ENCODE measurements at regions not wholly inside any gene's neighbourhood (a gene's known extent, or its start where the extent isn't known, plus 50 kb on each side); places are given as distances from the start of the nearest gene placed in this dataset.

DNA sequence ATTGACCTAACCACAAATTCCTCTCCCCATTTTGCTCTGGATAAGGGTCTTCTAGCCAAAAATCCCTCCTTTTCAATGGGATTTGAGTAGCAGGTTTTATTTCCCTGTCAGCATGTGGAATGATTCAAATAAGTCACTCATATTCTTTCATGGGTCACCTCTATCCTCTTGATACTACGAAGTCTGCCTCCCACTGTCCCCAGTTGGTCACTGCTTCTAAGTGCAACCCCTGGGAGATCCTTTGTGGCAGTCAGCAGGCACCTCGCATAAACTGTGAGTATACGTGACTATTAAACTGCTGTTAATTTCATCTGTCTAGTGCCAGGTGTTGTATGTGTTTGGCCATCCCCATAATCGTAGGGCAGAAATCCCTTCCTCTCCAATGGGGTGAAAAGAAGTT, 1667.9 kb upstream of the PCDH7 start:
- Histone ChIP-seq H3K27me3 (ENCODE audit: low read length) (no peaks in the 10 kb centered on the region), H4K20me1 (ENCODE audit: insufficient read depth, low read depth, low read length) (no peaks in the 10 kb centered on the region), H2AFZ (ENCODE audit: low read length) (no peak overlapping the region), H3K4me2 (ENCODE audit: low read depth, low read length, poor library complexity, severe bottlenecking) (no peak overlapping the region), H3K36me3 (ENCODE audit: insufficient read depth, low read length) (0 out of 2 replicates have a peak, but pooled peaks cover 2% of the 10 kb centered on the region), H3K27ac (ENCODE audit: low read length) (no peak overlapping the region), H3K9me3 (ENCODE audit: low read length) (peaks cover 21% of the 10 kb centered on the region), H3K4me1 (ENCODE audit: low read length) (no peaks in the 10 kb centered on the region), H3K79me2 (ENCODE audit: low read length) (no peaks in the 10 kb centered on the region), H3K9me2 (replicated peaks; ENCODE audit: insufficient read depth, low read length) (no peaks in the 10 kb centered on the region), H3K4me3 (ENCODE audit: low read length) (no peak overlapping the region), H3K9ac (ENCODE audit: low read length) (no peak overlapping the region)
- no peak for DNase-seq

DNA sequence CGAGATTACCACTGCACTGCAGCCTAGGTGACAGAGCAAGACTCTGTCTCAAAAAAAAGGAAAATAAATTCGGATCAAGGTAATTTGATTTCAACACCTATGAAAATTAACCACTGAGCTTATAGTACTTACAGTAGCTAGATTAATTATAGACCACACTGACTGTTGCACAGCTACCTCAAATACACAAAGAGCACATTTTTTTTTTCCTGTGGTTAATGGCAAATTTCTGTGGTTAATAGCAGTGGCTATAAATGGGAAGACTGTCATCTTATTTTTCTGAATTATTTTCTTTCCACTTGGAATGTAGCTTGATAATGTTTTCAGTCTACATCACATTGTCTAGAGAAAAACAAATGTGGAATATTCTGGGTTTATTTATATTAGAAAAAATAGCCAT, 1661.6 kb upstream of the PCDH7 start:
- Histone ChIP-seq H3K27me3 (ENCODE audit: low read length) (no peaks in the 10 kb centered on the region), H2AFZ (ENCODE audit: low read length) (no peak overlapping the region), H3K4me3 (ENCODE audit: low read length) (no peak overlapping the region), H3K36me3 (ENCODE audit: insufficient read depth, low read length) (0 out of 2 replicates have a peak, but pooled peaks cover 2% of the 10 kb centered on the region), H3K4me1 (ENCODE audit: low read length) (no peaks in the 10 kb centered on the region), H4K20me1 (ENCODE audit: insufficient read depth, low read depth, low read length) (no peaks in the 10 kb centered on the region), H3K79me2 (ENCODE audit: low read length) (no peaks in the 10 kb centered on the region), H3K9me3 (ENCODE audit: low read length) (peaks cover 15% of the 10 kb centered on the region), H3K4me2 (ENCODE audit: low read depth, low read length, poor library complexity, severe bottlenecking) (no peak overlapping the region), H3K27ac (ENCODE audit: low read length) (no peak overlapping the region), H3K9me2 (replicated peaks; ENCODE audit: insufficient read depth, low read length) (no peaks in the 10 kb centered on the region), H3K9ac (ENCODE audit: low read length) (no peak overlapping the region)
- DNase-seq, result no peak

DNA sequence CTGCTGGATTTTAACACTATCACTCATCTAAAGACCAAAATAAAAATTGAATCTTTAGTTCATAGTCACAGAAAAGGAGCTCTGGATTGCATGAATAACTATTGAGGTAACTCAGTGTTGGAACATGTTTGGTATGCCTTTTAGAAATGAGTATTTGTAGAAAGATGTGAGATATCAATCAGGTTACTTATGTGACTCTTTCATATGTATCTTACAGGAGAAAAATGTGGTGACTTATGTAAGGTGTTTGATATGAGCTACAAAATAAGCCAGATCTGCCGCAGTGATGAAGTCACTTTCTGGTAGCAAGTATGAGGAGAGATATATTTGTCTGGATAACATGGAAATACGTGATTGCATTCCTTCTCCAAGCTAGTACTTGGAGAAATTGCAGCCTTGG, 1653.3 kb upstream of the PCDH7 start:
- Histone ChIP-seq H3K27me3 (ENCODE audit: low read length) (no peaks in the 10 kb centered on the region), H3K4me3 (ENCODE audit: low read length) (no peak overlapping the region), H3K9me3 (ENCODE audit: low read length) (peaks cover 37% of the 10 kb centered on the region), H2AFZ (ENCODE audit: low read length) (no peak overlapping the region), H3K9me2 (replicated peaks; ENCODE audit: insufficient read depth, low read length) (no peaks in the 10 kb centered on the region), H3K36me3 (ENCODE audit: insufficient read depth, low read length) (no peaks in the 10 kb centered on the region), H4K20me1 (ENCODE audit: insufficient read depth, low read depth, low read length) (no peaks in the 10 kb centered on the region), H3K27ac (ENCODE audit: low read length) (no peak overlapping the region), H3K4me2 (ENCODE audit: low read depth, low read length, poor library complexity, severe bottlenecking) (no peak overlapping the region), H3K9ac (ENCODE audit: low read length) (no peak overlapping the region), H3K79me2 (ENCODE audit: low read length) (no peaks in the 10 kb centered on the region), H3K4me1 (ENCODE audit: low read length) (no peaks in the 10 kb centered on the region)
- DNase-seq, result no peak

DNA sequence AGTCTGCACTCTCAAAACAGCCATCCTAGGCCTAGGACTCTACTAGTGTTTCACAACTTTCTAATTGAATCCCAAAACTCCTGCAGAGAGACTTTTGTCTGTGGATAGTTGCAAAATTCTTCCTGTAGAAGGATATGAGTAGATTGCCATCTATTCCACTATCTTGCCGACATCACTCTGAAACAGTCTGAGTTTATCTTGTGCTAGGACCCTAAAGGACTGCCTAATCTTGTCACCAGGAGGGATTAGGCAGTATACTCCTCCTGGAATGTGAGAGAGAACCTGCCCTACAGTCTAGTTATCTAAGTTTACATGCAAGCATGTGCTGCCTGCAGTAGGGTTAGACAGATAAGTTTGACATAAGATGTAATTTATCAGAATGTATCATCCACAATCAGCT, 1646.6 kb upstream of the PCDH7 start:
- Histone ChIP-seq H3K9ac (ENCODE audit: low read length) (no peak overlapping the region), H3K4me2 (ENCODE audit: low read depth, low read length, poor library complexity, severe bottlenecking) (no peak overlapping the region), H3K4me1 (ENCODE audit: low read length) (no peaks in the 10 kb centered on the region), H3K36me3 (ENCODE audit: insufficient read depth, low read length) (no peaks in the 10 kb centered on the region), H2AFZ (ENCODE audit: low read length) (no peak overlapping the region), H3K27me3 (ENCODE audit: low read length) (no peaks in the 10 kb centered on the region), H3K9me2 (replicated peaks; ENCODE audit: insufficient read depth, low read length) (no peaks in the 10 kb centered on the region), H3K9me3 (ENCODE audit: low read length) (peaks cover 48% of the 10 kb centered on the region), H4K20me1 (ENCODE audit: insufficient read depth, low read depth, low read length) (no peaks in the 10 kb centered on the region), H3K79me2 (ENCODE audit: low read length) (no peaks in the 10 kb centered on the region), H3K27ac (ENCODE audit: low read length) (no peak overlapping the region), H3K4me3 (ENCODE audit: low read length) (no peak overlapping the region)
- no peak for DNase-seq

DNA sequence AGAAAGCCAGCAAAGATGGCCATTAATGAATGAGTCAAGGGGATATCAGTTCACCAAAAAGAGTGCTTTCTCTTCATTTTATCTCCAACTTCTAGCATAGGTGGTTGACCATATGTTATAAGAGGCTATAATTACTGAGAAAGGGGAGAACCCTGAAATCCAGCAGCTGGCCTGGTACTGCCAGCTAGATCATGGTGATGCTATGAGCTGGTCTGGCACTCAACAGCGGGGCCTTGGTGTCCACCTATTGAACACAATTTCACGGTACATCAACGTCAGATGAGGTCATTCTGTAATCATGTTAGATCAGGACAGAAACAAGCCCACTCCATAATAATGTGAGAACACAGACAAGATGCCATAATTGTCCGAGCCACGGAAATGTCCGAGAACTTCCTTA, 1644.8 kb upstream of the PCDH7 start:
- H4K20me1 ChIP-seq (ENCODE audit: insufficient read depth, low read depth, low read length), result no peaks in the 10 kb centered on the region
- no peak overlapping the region for H2AFZ ChIP-seq (ENCODE audit: low read length)
- H3K27ac ChIP-seq (ENCODE audit: low read length), result no peak overlapping the region
- peaks cover 40% of the 10 kb centered on the region for H3K9me3 ChIP-seq (ENCODE audit: low read length)
- no peaks in the 10 kb centered on the region for H3K4me1 ChIP-seq (ENCODE audit: low read length)
- no peaks in the 10 kb centered on the region for H3K36me3 ChIP-seq (ENCODE audit: insufficient read depth, low read length)
- no peak for DNase-seq
- H3K79me2 ChIP-seq (ENCODE audit: low read length), result no peaks in the 10 kb centered on the region
- H3K9me2 ChIP-seq (replicated peaks; ENCODE audit: insufficient read depth, low read length), result no peaks in the 10 kb centered on the region
- H3K4me2 ChIP-seq (ENCODE audit: low read depth, low read length, poor library complexity, severe bottlenecking), result no peak overlapping the region
- H3K4me3 ChIP-seq (ENCODE audit: low read length), result no peak overlapping the region
- H3K27me3 ChIP-seq (ENCODE audit: low read length), result no peaks in the 10 kb centered on the region
- no peak overlapping the region for H3K9ac ChIP-seq (ENCODE audit: low read length)

DNA sequence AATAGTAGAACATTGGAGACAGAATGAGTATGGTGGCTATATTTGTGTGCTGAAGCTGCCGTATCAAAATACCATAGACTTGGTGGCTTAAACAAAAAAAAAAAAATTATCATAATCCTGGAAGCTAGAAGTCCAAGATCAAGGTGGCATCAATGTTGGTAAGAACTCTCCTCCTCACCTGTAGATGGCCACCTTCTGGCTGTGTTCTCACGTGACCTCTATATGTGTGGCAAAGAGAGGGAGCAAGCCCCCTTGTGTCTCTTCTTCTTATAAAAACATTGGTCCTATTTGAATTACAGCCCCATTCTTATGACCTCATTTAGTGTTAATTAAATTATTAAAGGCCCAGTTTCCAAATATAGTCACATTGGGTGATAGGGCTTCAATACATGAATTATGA, 1640.9 kb upstream of the PCDH7 start:
- Histone ChIP-seq H3K4me2 (ENCODE audit: low read depth, low read length, poor library complexity, severe bottlenecking) (no peak overlapping the region), H3K9ac (ENCODE audit: low read length) (no peak overlapping the region), H2AFZ (ENCODE audit: low read length) (no peak overlapping the region), H3K9me2 (replicated peaks; ENCODE audit: insufficient read depth, low read length) (no peaks in the 10 kb centered on the region), H3K79me2 (ENCODE audit: low read length) (no peaks in the 10 kb centered on the region), H3K4me1 (ENCODE audit: low read length) (no peaks in the 10 kb centered on the region), H4K20me1 (ENCODE audit: insufficient read depth, low read depth, low read length) (no peaks in the 10 kb centered on the region), H3K36me3 (ENCODE audit: insufficient read depth, low read length) (no peaks in the 10 kb centered on the region), H3K9me3 (ENCODE audit: low read length) (peaks cover 21% of the 10 kb centered on the region), H3K4me3 (ENCODE audit: low read length) (no peak overlapping the region), H3K27me3 (ENCODE audit: low read length) (no peaks in the 10 kb centered on the region), H3K27ac (ENCODE audit: low read length) (no peak overlapping the region)
- DNase-seq, result no peak

DNA sequence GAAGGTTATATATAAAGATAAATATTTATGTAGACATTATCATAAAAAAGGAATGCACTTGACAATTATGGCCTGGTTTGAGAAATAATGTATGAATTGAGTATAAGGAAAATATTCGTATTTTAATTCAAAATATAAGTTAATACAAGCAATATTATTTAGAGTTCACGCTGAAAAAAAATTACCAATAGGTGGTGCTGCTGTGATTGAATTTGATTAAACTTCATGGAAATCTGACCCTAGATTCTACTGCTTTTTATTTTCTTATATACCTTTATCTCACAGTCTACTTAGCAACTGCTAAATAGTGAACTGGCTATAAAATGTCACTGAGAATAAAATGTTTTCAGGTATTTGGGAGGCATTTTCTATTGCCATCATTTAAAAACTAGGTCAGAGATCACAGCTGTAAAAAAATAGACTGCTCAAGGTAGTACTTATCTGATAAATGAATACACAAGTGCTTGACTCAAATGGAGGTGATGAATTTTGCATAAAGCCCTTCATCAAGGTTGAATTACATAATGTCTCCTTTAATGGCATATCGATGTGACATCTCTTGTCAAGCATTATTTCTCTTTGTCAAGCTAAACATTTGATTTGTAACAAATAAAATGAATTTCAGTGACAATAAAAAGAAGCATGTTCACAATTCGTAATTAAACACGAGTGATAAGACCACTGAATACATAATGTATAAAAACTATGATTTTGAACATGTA, 1638.8 kb upstream of the PCDH7 start:
- H3K36me3 ChIP-seq (ENCODE audit: insufficient read depth, low read length), result no peaks in the 10 kb centered on the region
- H3K9ac ChIP-seq (ENCODE audit: low read length), result no peak overlapping the region
- H4K20me1 ChIP-seq (ENCODE audit: insufficient read depth, low read depth, low read length), result no peaks in the 10 kb centered on the region
- no peaks in the 10 kb centered on the region for H3K27me3 ChIP-seq (ENCODE audit: low read length)
- no peak for DNase-seq
- no peak overlapping the region for H2AFZ ChIP-seq (ENCODE audit: low read length)
- no peaks in the 10 kb centered on the region for H3K4me1 ChIP-seq (ENCODE audit: low read length)
- no peaks in the 10 kb centered on the region for H3K79me2 ChIP-seq (ENCODE audit: low read length)
- H3K27ac ChIP-seq (ENCODE audit: low read length), result no peak overlapping the region
- H3K4me3 ChIP-seq (ENCODE audit: low read length), result no peak overlapping the region
- H3K4me2 ChIP-seq (ENCODE audit: low read depth, low read length, poor library complexity, severe bottlenecking), result no peak overlapping the region
- H3K9me2 ChIP-seq (replicated peaks; ENCODE audit: insufficient read depth, low read length), result no peaks in the 10 kb centered on the region
- H3K9me3 ChIP-seq (ENCODE audit: low read length), result peaks cover 21% of the 10 kb centered on the region

DNA sequence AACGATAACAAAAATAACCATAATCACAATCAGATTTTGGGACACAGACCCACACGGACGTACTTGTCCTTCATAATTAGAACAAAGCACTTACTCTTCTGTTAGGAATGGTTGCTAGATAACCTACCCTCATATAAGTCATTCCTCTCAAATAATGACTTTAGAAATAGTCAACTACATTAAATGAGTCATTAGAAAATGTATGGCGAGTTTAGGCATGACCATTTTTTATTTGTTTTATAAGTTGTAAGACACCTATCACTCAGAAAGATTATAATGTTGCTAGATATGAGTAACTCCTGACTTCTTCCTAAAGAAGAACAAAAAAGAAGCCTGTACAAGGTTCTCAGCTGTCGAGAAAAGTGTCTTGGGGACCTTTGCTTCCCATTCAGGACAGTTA, 1637.5 kb upstream of the PCDH7 start:
- Histone ChIP-seq H3K36me3 (ENCODE audit: insufficient read depth, low read length) (no peaks in the 10 kb centered on the region), H3K27me3 (ENCODE audit: low read length) (no peaks in the 10 kb centered on the region), H4K20me1 (ENCODE audit: insufficient read depth, low read depth, low read length) (no peaks in the 10 kb centered on the region), H3K4me2 (ENCODE audit: low read depth, low read length, poor library complexity, severe bottlenecking) (no peak overlapping the region), H3K9me3 (ENCODE audit: low read length) (peaks cover 20% of the 10 kb centered on the region), H3K9ac (ENCODE audit: low read length) (no peak overlapping the region), H2AFZ (ENCODE audit: low read length) (no peak overlapping the region), H3K9me2 (replicated peaks; ENCODE audit: insufficient read depth, low read length) (no peaks in the 10 kb centered on the region), H3K27ac (ENCODE audit: low read length) (no peak overlapping the region), H3K79me2 (ENCODE audit: low read length) (no peaks in the 10 kb centered on the region), H3K4me1 (ENCODE audit: low read length) (no peaks in the 10 kb centered on the region), H3K4me3 (ENCODE audit: low read length) (no peak overlapping the region)
- DNase-seq, result no peak

Measured in Karpas-422 (cell line).